ENCODE measurements at regions not wholly inside any gene's neighbourhood (a gene's known extent, or its start where the extent isn't known, plus 50 kb on each side); places are given as distances from the start of the nearest gene placed in this dataset.
"Not testable (repeated sequence)": the region's sequence is repeated elsewhere in the genome, so short reads cannot be mapped to it uniquely, and the experiment has no call there.

DNA sequence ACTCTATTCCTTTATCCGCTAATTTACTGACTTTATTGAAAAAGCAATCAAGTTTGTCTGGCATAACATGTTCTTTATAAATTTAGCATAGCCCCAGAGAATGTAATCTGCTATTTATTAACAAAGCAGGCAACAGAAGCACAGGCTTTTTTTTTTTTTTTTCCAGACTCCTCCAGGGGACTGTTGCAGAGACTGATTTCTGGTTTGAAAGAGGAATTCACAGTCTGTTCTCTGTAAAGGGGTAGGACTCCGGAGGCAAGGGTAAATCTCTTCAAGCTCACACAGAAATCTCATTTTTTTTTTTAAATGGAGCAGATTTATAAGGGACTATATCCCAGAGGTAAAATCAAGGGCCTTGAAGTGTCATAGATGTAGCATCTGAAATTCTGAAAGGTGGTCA is 1386.5 kb upstream of the CDH8 start:
- no peak for DNase-seq

DNA sequence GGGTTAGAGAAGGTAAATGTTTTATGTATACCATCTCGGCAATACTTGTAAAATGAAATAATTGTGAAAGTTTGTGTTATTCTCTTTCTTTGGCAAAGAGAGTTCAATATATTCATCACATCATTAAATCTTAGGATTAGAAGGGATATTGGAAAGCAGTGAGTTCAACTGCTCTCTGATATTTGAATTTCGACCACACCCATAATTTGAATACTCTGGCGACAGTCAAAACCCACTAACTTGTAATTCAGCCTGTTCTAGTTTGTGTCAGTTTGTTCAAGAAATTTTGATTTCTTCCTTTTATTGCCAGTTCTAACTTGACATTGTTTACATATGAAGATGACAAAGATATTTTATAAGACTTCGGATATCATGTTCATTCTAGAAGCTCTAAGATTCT is 1380.5 kb upstream of the CDH8 start:
- DNase-seq = no peak

- DNase-seq = no peak
Measured at GRCh38 chr16:63415014-63415413, 1378.8 kb upstream of the CDH8 start.

GRCh38 chr16:63410594-63410993 is 1374.4 kb upstream of the CDH8 start:
- no peak for DNase-seq

GRCh38 chr16:63403792-63404191 is 1367.6 kb upstream of the CDH8 start:
- DNase-seq = no peak

DNA sequence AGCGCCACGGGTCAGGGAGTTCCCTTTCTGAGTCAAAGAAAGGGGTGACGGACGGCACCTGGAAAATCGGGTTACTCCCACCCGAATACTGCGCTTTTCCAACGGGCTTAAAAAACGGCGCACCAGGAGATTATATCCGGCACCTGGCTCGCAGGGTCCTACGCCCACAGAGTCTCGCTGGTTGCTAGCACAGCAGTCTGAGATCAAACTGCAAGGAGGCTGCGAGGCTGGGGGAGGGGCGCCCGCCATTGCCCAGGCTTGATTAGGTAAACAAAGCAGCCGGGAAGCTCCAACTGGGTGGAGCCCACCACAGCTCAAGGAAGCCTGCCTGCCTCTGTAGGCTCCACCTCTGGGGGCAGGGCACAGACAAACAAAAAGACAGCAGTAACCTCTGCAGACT is 1352.0 kb upstream of the CDH8 start:
- DNase-seq = not testable (repeated sequence)

GRCh38 chr16:63385714-63386432 is 1349.6 kb upstream of the CDH8 start:
- no peak for DNase-seq

DNA sequence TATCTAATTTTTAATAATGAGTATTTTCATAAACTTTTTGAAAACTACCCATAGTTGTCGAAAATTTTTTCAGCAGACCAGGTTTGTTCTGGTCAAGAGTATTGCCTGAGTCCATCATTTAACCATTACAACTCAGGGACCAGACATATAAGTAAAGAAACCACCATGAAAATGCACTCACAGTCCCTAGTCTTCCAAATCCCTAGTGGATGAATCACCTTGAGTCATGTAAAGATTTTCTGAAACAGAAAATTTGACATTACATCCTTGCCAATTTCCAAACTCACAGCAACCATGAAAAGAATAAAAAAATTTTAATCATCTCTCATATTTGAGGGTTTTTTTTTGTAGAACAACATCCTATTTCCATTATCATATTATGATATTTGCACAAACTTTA is 1337.5 kb upstream of the CDH8 start:
- DNase-seq = no peak

DNA sequence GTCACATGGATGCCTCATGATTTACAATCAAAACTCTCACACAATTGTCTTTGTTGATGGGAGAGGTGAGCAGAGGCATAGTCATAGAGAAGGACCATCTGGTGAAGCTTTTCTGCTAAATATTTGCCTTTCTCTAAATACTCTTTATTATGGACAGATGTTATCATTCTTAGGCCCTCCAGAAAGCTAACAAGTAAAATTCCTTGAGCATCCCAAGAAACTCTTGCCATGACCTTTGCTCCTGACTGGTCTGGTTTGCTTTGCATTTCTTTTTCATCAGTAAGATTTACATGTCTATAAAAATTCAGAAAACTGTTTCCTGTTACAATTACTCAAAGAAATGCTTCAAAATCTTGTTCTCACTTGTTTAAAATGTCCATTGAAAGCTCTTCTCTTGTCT is 1336.6 kb upstream of the CDH8 start:
- DNase-seq = no peak

DNA sequence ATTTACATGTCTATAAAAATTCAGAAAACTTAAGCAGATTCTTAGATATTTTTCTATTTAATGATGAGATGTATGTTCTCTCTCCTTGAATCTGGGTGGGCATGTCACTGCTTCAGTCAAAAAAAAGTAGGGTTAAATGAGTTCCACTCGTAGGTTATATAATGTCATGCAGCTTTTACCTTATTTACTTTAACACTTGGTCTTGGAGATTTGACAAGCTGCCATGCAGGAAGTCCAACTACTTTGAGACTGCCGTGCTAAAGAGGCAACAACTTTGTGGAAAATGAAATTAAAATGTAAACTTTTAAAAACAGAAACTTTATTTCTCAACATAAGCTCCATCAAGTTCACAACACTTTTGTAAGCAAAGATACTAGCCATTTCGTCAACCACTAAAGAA is 1336.0 kb upstream of the CDH8 start:
- no peak for DNase-seq

DNA sequence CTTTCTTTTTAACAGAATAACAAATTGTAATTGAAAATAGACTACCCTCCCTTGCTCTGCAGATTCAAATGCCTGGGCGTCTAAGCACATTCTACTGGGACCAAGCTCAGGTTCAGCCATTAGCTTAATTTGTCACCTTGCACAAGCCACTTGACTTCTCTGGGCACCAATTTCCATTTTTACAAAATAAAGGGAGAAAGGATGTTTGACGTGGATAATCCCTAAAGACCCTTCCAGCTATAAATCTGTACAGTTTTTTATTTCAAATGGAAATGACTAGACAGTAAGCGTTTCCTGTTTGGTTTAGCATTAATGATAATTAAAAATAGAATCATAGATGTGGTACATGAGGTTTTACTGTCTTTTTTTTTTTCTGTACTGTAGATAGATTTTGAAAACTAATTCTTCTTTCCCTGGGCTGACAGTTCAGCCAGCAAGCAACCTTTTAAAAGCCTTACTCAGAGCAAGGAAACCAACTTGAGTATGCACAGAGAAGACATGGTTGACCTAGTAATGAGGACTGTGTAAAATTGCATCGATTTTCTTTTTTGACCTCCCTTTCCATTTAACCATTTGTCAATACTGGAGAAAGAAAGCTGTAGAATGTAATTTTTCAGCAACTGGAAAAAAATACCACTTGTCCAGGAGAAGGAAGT is 1329.5 kb upstream of the CDH8 start:
- no peak for DNase-seq

GRCh38 chr16:63363738-63364137 is 1327.5 kb upstream of the CDH8 start:
- DNase-seq = no peak

GRCh38 chr16:63361032-63361624 is 1324.9 kb upstream of the CDH8 start:
- DNase-seq = no peak

DNA sequence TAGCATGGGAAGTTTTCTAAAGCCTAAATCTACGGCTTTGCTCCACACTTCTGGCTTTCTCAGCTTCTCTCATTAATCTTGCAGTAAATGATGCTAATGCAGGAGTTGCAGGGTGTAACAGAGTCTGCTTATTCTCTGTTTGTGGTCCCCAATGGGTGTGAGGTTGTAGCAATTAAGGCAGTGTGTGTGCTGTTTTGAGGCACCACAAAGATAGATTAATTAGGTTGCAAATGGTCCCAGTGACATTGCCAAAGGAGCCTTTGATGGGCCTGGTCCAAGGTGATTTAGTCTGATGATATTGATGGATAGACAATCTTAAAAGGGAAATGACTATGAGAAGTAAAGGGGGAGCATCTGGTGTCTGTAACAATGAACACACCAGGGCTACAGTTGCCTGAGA is 1313.7 kb upstream of the CDH8 start:
- no peak for DNase-seq

DNA sequence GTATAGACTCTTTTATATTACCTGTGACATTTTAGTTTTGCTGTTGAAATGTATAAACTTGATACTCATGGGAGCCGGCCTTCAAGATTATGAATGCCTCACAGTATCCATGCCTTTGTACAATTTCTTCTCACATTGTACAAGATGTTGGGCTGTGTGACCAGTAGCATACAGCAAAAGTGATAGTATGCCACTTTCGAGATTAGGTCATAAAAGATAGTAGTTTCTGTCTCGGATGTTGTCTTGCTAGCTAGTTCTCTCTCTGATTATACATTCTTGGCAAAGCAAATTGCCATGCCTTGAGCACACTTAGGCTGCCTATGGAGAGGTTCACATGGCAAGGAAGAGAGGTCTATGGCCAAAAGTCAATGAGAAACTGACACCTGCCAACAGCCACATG is 1309.8 kb upstream of the CDH8 start:
- DNase-seq = no peak

- DNase-seq = no peak
Measured at GRCh38 chr16:63337264-63337663, 1301.0 kb upstream of the CDH8 start.

DNA sequence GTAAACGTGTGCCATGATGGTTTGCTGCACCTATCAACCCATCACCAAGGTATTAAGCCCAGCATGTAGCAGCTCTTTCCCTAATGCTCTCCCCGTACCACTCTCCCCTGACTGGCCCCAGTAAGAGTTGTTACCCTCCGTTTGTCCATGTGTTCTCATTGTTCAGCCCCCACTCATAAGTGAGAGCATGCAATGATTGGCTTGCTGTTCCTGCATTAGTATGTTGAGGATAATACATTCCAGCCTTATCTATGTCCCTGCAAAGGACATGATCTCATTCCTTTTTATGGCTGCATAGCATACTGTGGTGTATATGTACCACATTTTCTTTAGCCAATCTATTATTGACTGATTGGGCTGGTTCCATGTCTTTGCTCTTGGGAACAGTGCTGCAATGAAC is 1294.9 kb upstream of the CDH8 start:
- no peak for DNase-seq

DNA sequence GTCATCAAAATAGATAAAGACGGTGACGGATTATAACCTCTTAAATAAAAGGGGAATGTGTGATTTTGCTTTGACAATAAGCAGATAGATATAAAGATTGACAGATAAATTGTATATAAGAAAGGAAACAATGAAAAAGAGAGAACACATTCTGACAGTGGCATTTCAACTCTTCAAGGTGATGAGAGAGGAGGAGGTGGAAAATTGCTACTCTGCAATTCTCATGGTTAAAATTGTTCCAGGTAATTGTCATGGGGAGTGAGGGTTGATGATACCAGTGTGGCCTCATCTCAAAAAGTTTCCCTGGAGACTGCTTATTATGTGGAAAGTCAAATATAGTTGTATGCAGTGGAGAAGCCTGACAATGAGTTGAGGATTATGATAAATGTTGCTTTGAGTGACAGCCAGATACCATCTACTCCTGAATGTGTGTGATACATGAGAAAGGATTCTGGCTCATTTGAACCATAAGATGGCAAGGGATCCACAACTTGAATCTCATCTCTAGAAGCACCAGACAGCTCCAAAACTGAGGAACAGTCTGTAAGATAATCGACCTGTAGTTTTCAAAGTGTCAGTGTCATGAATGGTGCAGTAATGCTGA is 1290.6 kb upstream of the CDH8 start:
- no peak for DNase-seq

- no peak for DNase-seq
Measured at GRCh38 chr16:63323722-63324705, 1287.8 kb upstream of the CDH8 start.

GRCh38 chr16:63323055-63323454 is 1286.8 kb upstream of the CDH8 start:
- no peak for DNase-seq

- no peak for DNase-seq
Measured at GRCh38 chr16:63315229-63315628, 1279.0 kb upstream of the CDH8 start.

GRCh38 chr16:63312346-63312745 is 1276.1 kb upstream of the CDH8 start:
- no peak for DNase-seq

- no peak for DNase-seq
Measured at GRCh38 chr16:63311313-63311712, 1275.1 kb upstream of the CDH8 start.
